ENCODE measurements at regions not wholly inside any gene's neighbourhood (a gene's known extent, or its start where the extent isn't known, plus 50 kb on each side); places are given as distances from the start of the nearest gene placed in this dataset.

- no peak for DNase-seq
Measured at GRCh38 chr10:130847170-130847569, 464.4 kb downstream of the TCERG1L start.

- DNase-seq = no peak
Measured at GRCh38 chr10:130848855-130849254, 462.7 kb downstream of the TCERG1L start.

- no peak for DNase-seq
Measured at GRCh38 chr10:130854151-130854550, 457.4 kb downstream of the TCERG1L start.

- DNase-seq = no peak
Measured at GRCh38 chr10:130857631-130858295, 453.8 kb downstream of the TCERG1L start.

GRCh38 chr10:130858626-130859025 is 452.9 kb downstream of the TCERG1L start:
- DNase-seq = no peak

GRCh38 chr10:130859427-130859826 is 452.1 kb downstream of the TCERG1L start:
- no peak for DNase-seq

GRCh38 chr10:130862122-130862521 is 449.4 kb downstream of the TCERG1L start:
- no peak for DNase-seq

- DNase-seq = no peak
Measured at GRCh38 chr10:130862626-130863025, 448.9 kb downstream of the TCERG1L start.

GRCh38 chr10:130863044-130863443 is 448.5 kb downstream of the TCERG1L start:
- DNase-seq = no peak

- no peak for DNase-seq
Measured at GRCh38 chr10:130864961-130865818, 446.3 kb downstream of the TCERG1L start.

GRCh38 chr10:130866857-130867256 is 444.7 kb downstream of the TCERG1L start:
- DNase-seq = no peak

GRCh38 chr10:130867446-130868194 is 443.9 kb downstream of the TCERG1L start:
- DNase-seq = no peak

GRCh38 chr10:130869179-130869841 is 442.2 kb downstream of the TCERG1L start:
- no peak for DNase-seq

GRCh38 chr10:130871406-130871805 is 440.1 kb downstream of the TCERG1L start:
- no peak for DNase-seq

- DNase-seq = no peak
Measured at GRCh38 chr10:130873636-130874035, 437.9 kb downstream of the TCERG1L start.

- DNase-seq = no peak
Measured at GRCh38 chr10:130875116-130875515, 436.4 kb downstream of the TCERG1L start.

- no peak for DNase-seq
Measured at GRCh38 chr10:130875897-130876472, 435.5 kb downstream of the TCERG1L start.

- DNase-seq = no peak
Measured at GRCh38 chr10:130877126-130877525, 434.4 kb downstream of the TCERG1L start.

- no peak for DNase-seq
Measured at GRCh38 chr10:130878131-130878530, 433.4 kb downstream of the TCERG1L start.

- no peak for DNase-seq
Measured at GRCh38 chr10:130882906-130883305, 428.6 kb downstream of the TCERG1L start.

- DNase-seq = no peak
Measured at GRCh38 chr10:130884456-130884855, 427.1 kb downstream of the TCERG1L start.

- no peak for DNase-seq
Measured at GRCh38 chr10:130885021-130885655, 426.4 kb downstream of the TCERG1L start.
